HG02642 (cell line): ENCODE measurements at regions not wholly inside any gene's neighbourhood (a gene's known extent, or its start where the extent isn't known, plus 50 kb on each side); places are given as distances from the start of the nearest gene placed in this dataset.

Source experiments
- ATAC-seq: cut with Tn5 transposase; IDR thresholded peaks from one replicate; pipeline ENCODE4 v1.9.1; 2021; ENCODE audit warnings: mild to moderate bottlenecking; ENCODE audit not compliant: unreplicated experiment, poor library complexity

GRCh38 chr2:147567136-147567535 lies 277.7 kb upstream of the ACVR2A start:
- ATAC-seq = no peak

GRCh38 chr2:147560810-147561535 lies 283.9 kb upstream of the ACVR2A start:
- ATAC-seq = no peak

GRCh38 chr2:147559070-147559725 lies 285.6 kb upstream of the ACVR2A start:
- ATAC-seq = no peak

- no peak for ATAC-seq
Observed at GRCh38 chr2:147558620-147559019, 286.2 kb upstream of the ACVR2A start.

- ATAC-seq = no peak
Observed at GRCh38 chr2:147554521-147555107, 290.2 kb upstream of the ACVR2A start.

- ATAC-seq = no peak
Observed at GRCh38 chr2:147553775-147554271, 291.0 kb upstream of the ACVR2A start.

GRCh38 chr2:147550995-147551731 lies 293.7 kb upstream of the ACVR2A start:
- no peak for ATAC-seq

GRCh38 chr2:147549054-147549453 lies 295.8 kb upstream of the ACVR2A start:
- no peak for ATAC-seq

- ATAC-seq = no peak
Observed at GRCh38 chr2:147548451-147548850, 296.4 kb upstream of the ACVR2A start.

GRCh38 chr2:147547440-147547839 lies 297.4 kb upstream of the ACVR2A start:
- no peak for ATAC-seq

GRCh38 chr2:147546109-147546508 lies 298.7 kb upstream of the ACVR2A start:
- no peak for ATAC-seq

- no peak for ATAC-seq
Observed at GRCh38 chr2:147543056-147543455, 301.8 kb upstream of the ACVR2A start.

- ATAC-seq = no peak
Observed at GRCh38 chr2:147542351-147542750, 302.5 kb upstream of the ACVR2A start.

GRCh38 chr2:147541314-147541713 lies 303.5 kb upstream of the ACVR2A start:
- no peak for ATAC-seq

- ATAC-seq = no peak
Observed at GRCh38 chr2:147538821-147539220, 306.0 kb upstream of the ACVR2A start.

GRCh38 chr2:147538088-147538487 lies 306.7 kb upstream of the ACVR2A start:
- ATAC-seq = no peak

GRCh38 chr2:147531269-147531668 lies 313.6 kb upstream of the ACVR2A start:
- ATAC-seq = no peak

GRCh38 chr2:147530033-147530432 lies 314.8 kb upstream of the ACVR2A start:
- ATAC-seq = no peak

- no peak for ATAC-seq
Observed at GRCh38 chr2:147525819-147526489, 318.9 kb upstream of the ACVR2A start.

GRCh38 chr2:147524912-147525311 lies 319.9 kb upstream of the ACVR2A start:
- no peak for ATAC-seq
